Neural cell (in vitro differentiated cells): ENCODE measurements at regions not wholly inside any gene's neighbourhood (a gene's known extent, or its start where the extent isn't known, plus 50 kb on each side); places are given as distances from the start of the nearest gene placed in this dataset.

Source experiments
- H2AFZ ChIP-seq: fragments of 200-600, 300-800 bp; sonication (generic), shearing (Covaris generic); 2 replicates; pipeline ENCODE4 v1.6.0; 2014; ENCODE audit warnings: low read depth, mild to moderate bottlenecking, antibody characterized with exemption, low read length, moderate library complexity
- H3F3A ChIP-seq: fragments of 200-600 bp; shearing (Covaris generic); 2 replicates; pipeline ENCODE4 v1.6.1; 2016; ENCODE audit warnings: mild to moderate bottlenecking, moderate library complexity, mixed read lengths, antibody characterized with exemption, low read length; ENCODE audit not compliant: insufficient read depth, poor library complexity, severe bottlenecking
- H3K27ac ChIP-seq: fragments of 200-600, 300-800 bp; sonication (generic), shearing (Covaris generic); 2 replicates; pipeline ENCODE4 v1.5.1; 2014; ENCODE audit warnings: mild to moderate bottlenecking, low read length, moderate library complexity
- H3K27me3 ChIP-seq: fragments of 300-800, 200-600 bp; sonication (generic), shearing (Covaris generic); 2 replicates; pipeline ENCODE4 v1.6.0; 2014; ENCODE audit warnings: mild to moderate bottlenecking, low read depth, low read length, moderate library complexity; ENCODE audit not compliant: insufficient read depth
- H3K36me3 ChIP-seq: fragments of 300-800, 200-600 bp; sonication (generic), shearing (Covaris generic); 2 replicates; pipeline ENCODE4 v1.5.1; 2014; ENCODE audit warnings: mild to moderate bottlenecking, antibody characterized with exemption, low read length, moderate library complexity; ENCODE audit not compliant: insufficient read depth
- H3K4me2 ChIP-seq: fragments of 300-800, 200-600 bp; sonication (generic), shearing (Covaris generic); 2 replicates; pipeline ENCODE4 v1.6.0; 2014; ENCODE audit warnings: mild to moderate bottlenecking, low read length
- H3K4me3 ChIP-seq: fragments of 300-800, 200-600 bp; sonication (generic), shearing (Covaris generic); 2 replicates; pipeline ENCODE4 v1.5.1; 2014; ENCODE audit warnings: mild to moderate bottlenecking, low read length, moderate library complexity
- H3K79me2 ChIP-seq: fragments of 200-600 bp; shearing (Covaris generic); replicated peaks from 2 replicates; pipeline ENCODE4 v1.6.0; 2014; ENCODE audit warnings: mild to moderate bottlenecking, low read length, moderate library complexity; ENCODE audit not compliant: insufficient read depth
- H3K9ac ChIP-seq: fragments of 300-800, 200-600 bp; sonication (generic), shearing (Covaris generic); 2 replicates; pipeline ENCODE4 v1.6.1; 2016; ENCODE audit warnings: mild to moderate bottlenecking, low read length, mixed read lengths
- H3K9me2 ChIP-seq: fragments of 200-600 bp; shearing (Covaris generic); 2 replicates; pipeline ENCODE4 v1.6.1; 2016; ENCODE audit warnings: mild to moderate bottlenecking, low read length, mixed read lengths; ENCODE audit not compliant: insufficient read depth
- H3K9me3 ChIP-seq: fragments of 200-600, 300-800 bp; sonication (generic), shearing (Covaris generic); 2 replicates; pipeline ENCODE4 v1.6.1; 2016; ENCODE audit warnings: mild to moderate bottlenecking, mixed run types, low read length, moderate library complexity, mixed read lengths
- H4K20me1 ChIP-seq: fragments of 200-600 bp; shearing (Covaris generic); 2 replicates; pipeline ENCODE4 v1.6.1; 2016; ENCODE audit warnings: mild to moderate bottlenecking, mixed run types; ENCODE audit not compliant: insufficient read depth
- CTCF ChIP-seq: fragments of 450-650 bp; IDR thresholded peaks from 2 replicates; pipeline ENCODE4 v1.5.1; 2014; ENCODE audit warnings: antibody characterized with exemption, mild to moderate bottlenecking, moderate library complexity; ENCODE audit not compliant: poor library complexity, severe bottlenecking
- EP300 ChIP-seq: fragments of 450-650 bp; conservative IDR thresholded peaks from 2 replicates; pipeline ENCODE4 v1.6.1; 2014; ENCODE audit warnings: antibody characterized with exemption, mild to moderate bottlenecking, moderate library complexity; ENCODE audit not compliant: poor library complexity, severe bottlenecking
- EZH2 ChIP-seq: fragments of 200-600, 300-800 bp; shearing (Covaris generic), sonication (generic); IDR thresholded peaks from 2 replicates; pipeline ENCODE4 v1.6.1; 2014; ENCODE audit warnings: antibody characterized with exemption, low read length, borderline replicate concordance, mild to moderate bottlenecking; ENCODE audit not compliant: insufficient read depth, poor library complexity, severe bottlenecking
- MXI1 ChIP-seq: fragments of 450-650 bp; conservative IDR thresholded peaks from 2 replicates; pipeline ENCODE4 v1.6.1; 2014; ENCODE audit warnings: antibody characterized with exemption, mild to moderate bottlenecking; ENCODE audit not compliant: poor library complexity, severe bottlenecking
- POLR2AphosphoS5 ChIP-seq: IDR thresholded peaks from 2 replicates; pipeline ENCODE4 v1.6.1; 2012
- RAD21 ChIP-seq: fragments of 450-650 bp; conservative IDR thresholded peaks from 2 replicates; pipeline ENCODE4 v1.6.1; 2014; ENCODE audit warnings: antibody characterized with exemption, mild to moderate bottlenecking, moderate library complexity
- REST ChIP-seq: IDR thresholded peaks from 2 replicates; pipeline ENCODE4 v1.6.1; 2012; ENCODE audit warnings: borderline replicate concordance
- SMC3 ChIP-seq: fragments of 450-650 bp; conservative IDR thresholded peaks from 2 replicates; pipeline ENCODE4 v1.6.1; 2014; ENCODE audit warnings: antibody characterized with exemption, mild to moderate bottlenecking, moderate library complexity; ENCODE audit not compliant: poor library complexity
- TAF1 ChIP-seq: IDR thresholded peaks from 2 replicates; pipeline ENCODE4 v1.6.1; 2012; ENCODE audit warnings: low read depth

GRCh38 chr3:181998828-181999227 lies 287.1 kb downstream of the SOX2 start:
- Histone ChIP-seq H3K27ac (no peak overlapping the region), H3K9ac (no peak overlapping the region), H3K79me2 (no peaks in the 10 kb centered on the region), H3K27me3 (no peaks in the 10 kb centered on the region), H3K9me3 (no peaks in the 10 kb centered on the region), H3F3A (no peaks in the 10 kb centered on the region), H3K9me2 (no peaks in the 10 kb centered on the region), H3K4me3 (no peak overlapping the region), H2AFZ (no peak overlapping the region), H3K4me2 (no peak overlapping the region), H3K36me3 (no peaks in the 10 kb centered on the region), H4K20me1 (no peaks in the 10 kb centered on the region)
- TF ChIP-seq POLR2AphosphoS5 (no peak), RAD21 (no peak), TAF1 (no peak), MXI1 (no peak), EP300 (no peak), EZH2 (no peak), SMC3 (no peak), REST (no peak), CTCF (no peak)

GRCh38 chr3:181999314-181999713 lies 287.6 kb downstream of the SOX2 start:
- no peak overlapping the region for H3K4me2 ChIP-seq
- no peak overlapping the region for H2AFZ ChIP-seq
- H4K20me1 ChIP-seq, result no peaks in the 10 kb centered on the region
- no peaks in the 10 kb centered on the region for H3F3A ChIP-seq
- H3K27me3 ChIP-seq, result no peaks in the 10 kb centered on the region
- H3K9me3 ChIP-seq, result no peaks in the 10 kb centered on the region
- no peaks in the 10 kb centered on the region for H3K9me2 ChIP-seq
- H3K79me2 ChIP-seq, result no peaks in the 10 kb centered on the region
- no peak overlapping the region for H3K9ac ChIP-seq
- TF ChIP-seq MXI1, result no peak
- TF ChIP-seq POLR2AphosphoS5, result no peak
- no peak for TF ChIP-seq EZH2
- no peak for TF ChIP-seq EP300
- no peak for TF ChIP-seq SMC3
- TF ChIP-seq REST, result no peak
- no peak for TF ChIP-seq CTCF
- TF ChIP-seq TAF1, result no peak
- no peak for TF ChIP-seq RAD21
- no peak overlapping the region for H3K27ac ChIP-seq
- no peaks in the 10 kb centered on the region for H3K36me3 ChIP-seq
- no peak overlapping the region for H3K4me3 ChIP-seq
